Parathyroid adenoma (tissue), 2 donors: ENCODE measurements at regions not wholly inside any gene's neighbourhood (a gene's known extent, or its start where the extent isn't known, plus 50 kb on each side); places are given as distances from the start of the nearest gene placed in this dataset.

Source experiments
- H2AFZ ChIP-seq: fragments of 300-600 bp; sonication (generic); one replicate; pipeline ENCODE4 v1.7.0; 2017; ENCODE audit warnings: antibody characterized with exemption, mild to moderate bottlenecking
- H3K27ac ChIP-seq: fragments of 300-600 bp; sonication (generic); one replicate; pipeline ENCODE4 v1.7.0; 2017
- H3K27me3 ChIP-seq: fragments of 300-600 bp; sonication (generic); one replicate; pipeline ENCODE4 v1.7.0; 2017; ENCODE audit warnings: low read length; ENCODE audit not compliant: control insufficient read depth, insufficient read depth
- H3K36me3 ChIP-seq: fragments of 300-600 bp; sonication (generic); one replicate; pipeline ENCODE4 v1.7.0; 2017; ENCODE audit warnings: low read length; ENCODE audit not compliant: control insufficient read depth, insufficient read depth
- H3K4me1 ChIP-seq: fragments of 300-600 bp; sonication (generic); one replicate; pipeline ENCODE4 v1.7.0; 2017; ENCODE audit warnings: control low read depth
- H3K4me2 ChIP-seq: fragments of 300-600 bp; sonication (generic); one replicate; pipeline ENCODE4 v1.7.0; 2017; ENCODE audit warnings: low read length
- H3K4me3 ChIP-seq: fragments of 300-600 bp; sonication (generic); one replicate; pipeline ENCODE4 v1.7.0; 2017; ENCODE audit warnings: low read depth, low read length
- H3K79me2 ChIP-seq: fragments of 300-600 bp; sonication (generic); one replicate; pipeline ENCODE4 v1.7.0; 2017; ENCODE audit warnings: control low read depth
- H3K9ac ChIP-seq: fragments of 300-600 bp; sonication (generic); one replicate; pipeline ENCODE4 v1.7.0; 2017; ENCODE audit warnings: mild to moderate bottlenecking
- H3K9me3 ChIP-seq: fragments of 300-600 bp; sonication (generic); one replicate; pipeline ENCODE4 v1.7.0; 2017; ENCODE audit warnings: low read length; ENCODE audit not compliant: control insufficient read depth
- CTCF ChIP-seq: fragments of 300-600 bp; sonication (generic); IDR thresholded peaks from one replicate; pipeline ENCODE4 v1.7.0; 2017; ENCODE audit warnings: antibody characterized with exemption, mild to moderate bottlenecking
- donor health status: primary hyperparathyroidism.

- H3K79me2 ChIP-seq: no peaks in the 10 kb centered on the region
- H3K27ac ChIP-seq: no peak overlapping the region
- no peaks in the 10 kb centered on the region for H3K27me3 ChIP-seq
- H3K36me3 ChIP-seq: no peaks in the 10 kb centered on the region
- H3K4me3 ChIP-seq: no peak overlapping the region
- H3K4me2 ChIP-seq: no peak overlapping the region
- H3K9me3 ChIP-seq: no peaks in the 10 kb centered on the region
- no peak overlapping the region for H2AFZ ChIP-seq
- no peak for TF ChIP-seq CTCF
- H3K9ac ChIP-seq: no peak overlapping the region
- H3K4me1 ChIP-seq: no peaks in the 10 kb centered on the region
Measured at GRCh38 chr5:66337626-66338226, 193.6 kb downstream of the SREK1 start.

- Histone ChIP-seq H3K79me2 (no peaks in the 10 kb centered on the region), H2AFZ (no peak overlapping the region), H3K9me3 (no peaks in the 10 kb centered on the region), H3K36me3 (no peaks in the 10 kb centered on the region), H3K4me1 (no peaks in the 10 kb centered on the region), H3K4me3 (no peak overlapping the region), H3K9ac (no peak overlapping the region), H3K27ac (no peak overlapping the region), H3K4me2 (no peak overlapping the region), H3K27me3 (no peaks in the 10 kb centered on the region)
- no peak for TF ChIP-seq CTCF
Measured at GRCh38 chr5:66338828-66339227, 194.7 kb downstream of the SREK1 start.

DNA sequence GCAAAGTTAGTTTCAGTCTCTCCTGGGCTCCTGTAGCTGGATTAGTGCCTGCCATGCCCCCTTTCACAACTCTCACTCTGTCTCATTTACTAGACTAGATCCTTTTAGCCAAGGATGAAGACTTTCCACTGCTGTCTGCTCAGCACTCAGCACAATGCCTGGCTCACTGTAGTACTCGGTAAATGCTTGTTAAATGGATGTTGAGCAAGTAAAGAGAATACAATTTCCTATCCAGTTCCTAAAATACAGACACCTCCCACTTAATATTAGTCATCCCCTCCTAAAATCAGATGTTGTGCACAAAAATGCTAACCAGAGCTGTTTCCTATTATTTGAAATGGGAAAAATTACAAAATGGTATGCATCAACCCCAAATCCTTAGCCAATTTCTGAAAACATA lies 195.8 kb downstream of the SREK1 start:
- H3K27ac ChIP-seq: no peak overlapping the region
- H3K36me3 ChIP-seq: no peaks in the 10 kb centered on the region

GRCh38 chr5:66340786-66341185 lies 196.7 kb downstream of the SREK1 start:
- Histone ChIP-seq H2AFZ (no peak overlapping the region), H3K4me1 (no peaks in the 10 kb centered on the region), H3K4me3 (no peak overlapping the region), H3K79me2 (no peaks in the 10 kb centered on the region), H3K9ac (no peak overlapping the region), H3K27ac (no peak overlapping the region), H3K27me3 (no peaks in the 10 kb centered on the region), H3K36me3 (no peaks in the 10 kb centered on the region), H3K9me3 (no peaks in the 10 kb centered on the region), H3K4me2 (no peak overlapping the region)
- no peak for TF ChIP-seq CTCF

More for the DNA sequence above, 195.8 kb downstream of the SREK1 start:
- no peak overlapping the region for H3K9ac ChIP-seq
- no peaks in the 10 kb centered on the region for H3K27me3 ChIP-seq
- H3K4me1 ChIP-seq: no peaks in the 10 kb centered on the region
- no peaks in the 10 kb centered on the region for H3K79me2 ChIP-seq
- no peak for TF ChIP-seq CTCF
- H3K4me2 ChIP-seq: no peak overlapping the region
- no peaks in the 10 kb centered on the region for H3K9me3 ChIP-seq
- H2AFZ ChIP-seq: no peak overlapping the region
- no peak overlapping the region for H3K4me3 ChIP-seq

DNA sequence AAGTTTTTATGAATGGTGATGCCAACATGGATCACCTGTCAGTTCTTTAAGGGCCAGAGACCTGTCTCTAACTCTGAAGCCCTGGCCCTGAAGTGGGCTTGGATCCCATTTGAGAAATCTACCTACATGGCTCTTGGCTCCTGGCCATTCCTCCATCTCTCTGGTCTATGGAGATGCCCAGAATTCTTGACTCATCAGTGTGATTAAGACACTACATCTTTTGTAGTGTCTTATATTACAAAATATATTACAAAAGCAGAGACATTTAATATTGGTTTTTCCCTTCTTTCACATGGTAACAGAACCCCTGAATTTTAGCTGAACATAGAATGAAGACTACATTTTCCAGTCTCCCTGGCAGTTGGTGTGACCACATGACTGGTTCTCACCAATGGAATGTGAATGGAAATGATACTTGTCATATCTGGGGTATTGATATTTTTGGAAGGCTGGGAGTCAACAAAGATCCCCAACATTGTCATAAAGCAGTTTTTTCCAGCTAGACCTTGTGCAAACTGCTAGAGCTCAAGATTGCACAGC lies 198.3 kb downstream of the SREK1 start:
- Histone ChIP-seq H3K36me3 (no peaks in the 10 kb centered on the region), H3K4me2 (no peak overlapping the region), H3K4me1 (no peaks in the 10 kb centered on the region), H2AFZ (no peak overlapping the region), H3K4me3 (no peak overlapping the region), H3K9ac (no peak overlapping the region), H3K9me3 (no peaks in the 10 kb centered on the region), H3K27me3 (no peaks in the 10 kb centered on the region), H3K79me2 (no peaks in the 10 kb centered on the region), H3K27ac (no peak overlapping the region)
- no peak for TF ChIP-seq CTCF
